Cardiac septum (tissue), 1 donor: ENCODE measurements at regions not wholly inside any gene's neighbourhood (a gene's known extent, or its start where the extent isn't known, plus 50 kb on each side); places are given as distances from the start of the nearest gene placed in this dataset.
"Not testable (repeated sequence)": the region's sequence is repeated elsewhere in the genome, so short reads cannot be mapped to it uniquely, and the experiment has no call there.

Experiments used
- DNase-seq: peaks from one replicate; pipeline ENCODE4 v3.0.0-alpha.2; 2020; ENCODE audit warnings: low spot score
- intact Hi-C: fragments of 100-400 bp; cut with DNase I; formaldehyde crosslinking; loops from one replicate; pipeline ENCODE4 v1.14.0; 2022
- donor health status: DM: no; HTN: no; CAD: no.

GRCh38 chr9:26789959-26790358 lies 102.6 kb downstream of the CAAP1 start:
- intact Hi-C loops = no loop called here
- DNase-seq = no peak

DNA sequence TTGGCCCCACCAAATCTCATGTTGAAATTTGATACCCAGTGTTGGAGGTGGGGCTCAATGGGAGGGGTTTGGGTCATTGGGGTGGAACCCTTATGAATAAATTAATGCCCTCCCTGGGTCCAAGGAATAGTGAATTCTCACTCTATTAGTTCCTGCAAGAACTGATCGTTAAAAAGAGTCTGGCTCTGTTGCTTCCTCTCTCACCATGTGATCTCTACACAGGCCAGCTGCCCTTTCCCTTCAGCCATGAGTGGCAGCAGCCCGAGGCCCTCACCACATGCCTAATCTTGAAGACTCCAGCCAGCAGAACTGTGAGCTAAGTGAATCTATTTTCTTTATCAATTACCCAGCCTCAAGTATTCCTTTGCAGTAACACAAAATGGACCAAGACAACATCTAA lies 106.0 kb downstream of the CAAP1 start:
- intact Hi-C loops = no loop called here
- no peak for DNase-seq

DNA sequence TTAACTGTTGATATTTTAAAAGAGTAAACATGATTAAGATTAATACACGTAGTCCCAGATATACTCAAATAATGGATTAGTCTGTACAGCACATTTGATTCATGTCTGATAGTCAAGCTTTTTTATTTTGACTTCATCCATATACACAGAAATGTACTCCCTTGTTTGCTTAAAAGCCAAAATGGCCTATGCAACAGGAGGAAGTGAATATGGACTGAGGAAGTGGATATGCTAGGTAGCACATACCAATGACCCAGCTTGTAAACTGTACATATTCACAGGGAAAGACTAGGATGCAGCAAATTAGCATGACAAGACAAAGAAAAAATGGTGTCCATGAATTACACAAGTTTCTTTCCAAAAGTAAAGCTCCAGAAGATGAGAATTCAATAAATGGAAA lies 109.7 kb downstream of the CAAP1 start:
- intact Hi-C loops = no loop called here
- no peak for DNase-seq

- intact Hi-C loops = no loop called here
- no peak for DNase-seq
Observed at GRCh38 chr9:26781906-26782305, 110.7 kb downstream of the CAAP1 start.

- intact Hi-C loops, DNase-seq: not testable (repeated sequence)
Observed at GRCh38 chr9:26780307-26780706, 112.3 kb downstream of the CAAP1 start.

DNA sequence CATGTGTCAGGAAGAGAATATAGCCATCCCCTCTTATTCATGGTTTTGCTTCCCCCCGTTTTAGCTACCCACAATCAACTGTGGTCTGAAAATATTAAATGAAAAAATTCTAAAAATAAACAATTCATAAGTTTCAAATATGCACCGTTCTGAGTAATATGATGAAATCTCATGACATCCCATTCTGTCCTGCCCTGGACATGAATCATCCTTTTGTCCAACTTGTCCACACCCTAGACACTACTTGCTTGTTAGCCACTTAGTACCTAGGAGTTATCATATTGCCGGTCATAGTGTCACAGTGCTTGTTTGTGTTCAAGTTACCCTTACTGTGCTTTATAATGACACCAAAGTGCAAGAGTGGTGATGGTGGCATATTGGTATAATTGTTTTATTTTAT lies 113.5 kb downstream of the CAAP1 start:
- DNase-seq = no peak
- intact Hi-C loops = no loop called here

GRCh38 chr9:26775391-26775790 lies 117.2 kb downstream of the CAAP1 start:
- intact Hi-C loops = no loop called here

DNA sequence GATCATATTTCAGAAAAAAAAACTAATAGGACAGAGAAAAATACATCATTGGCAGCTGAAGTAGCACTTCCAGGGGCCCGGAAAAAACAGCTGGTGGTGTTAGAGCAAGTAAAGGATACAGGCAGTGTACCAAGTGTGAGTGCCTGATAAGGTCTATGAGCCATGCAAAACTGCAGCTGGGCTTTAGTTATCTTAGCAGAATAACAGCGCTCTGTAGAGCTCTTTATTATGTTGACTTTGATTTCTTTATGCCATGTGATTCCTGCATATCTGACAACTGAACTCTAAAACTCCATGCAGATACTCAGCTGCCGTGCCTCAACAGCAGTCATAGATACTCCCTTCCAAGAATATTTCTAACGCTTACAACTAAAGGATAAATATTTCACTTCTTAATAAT lies 119.5 kb downstream of the CAAP1 start:
- intact Hi-C loops = no loop called here

More at GRCh38 chr9:26775391-26775790, 117.2 kb downstream of the CAAP1 start:
- DNase-seq = no peak

DNA sequence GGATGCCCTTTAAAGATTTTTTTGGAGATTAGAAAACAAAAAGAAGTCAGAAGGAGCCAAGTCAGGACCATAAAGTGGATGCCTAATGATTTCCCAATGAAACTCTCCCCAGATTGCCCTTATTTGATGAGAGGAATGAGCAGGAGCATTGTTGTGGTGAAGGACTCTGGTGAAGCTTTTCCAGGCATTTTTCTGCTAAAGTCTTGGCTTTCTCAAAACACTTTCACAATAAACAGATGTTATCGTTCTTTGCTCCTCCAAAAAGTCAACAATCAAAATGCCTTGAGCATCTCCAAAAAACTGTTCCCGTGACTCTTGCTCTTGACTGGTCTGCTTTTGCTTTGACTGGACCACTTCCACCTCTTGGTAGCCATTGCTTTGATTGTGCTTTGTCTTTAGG lies 121.8 kb downstream of the CAAP1 start:
- intact Hi-C loops = no loop called here
- DNase-seq = no peak

More for the DNA sequence above, 119.5 kb downstream of the CAAP1 start:
- DNase-seq = no peak

- intact Hi-C loops = loop anchor here (10.0 kb wide), 1 partner anchor 87 kb away; no protein-coding TSS in a partner anchor
Observed at GRCh38 chr9:26768145-26768544, 124.5 kb downstream of the CAAP1 start.

DNA sequence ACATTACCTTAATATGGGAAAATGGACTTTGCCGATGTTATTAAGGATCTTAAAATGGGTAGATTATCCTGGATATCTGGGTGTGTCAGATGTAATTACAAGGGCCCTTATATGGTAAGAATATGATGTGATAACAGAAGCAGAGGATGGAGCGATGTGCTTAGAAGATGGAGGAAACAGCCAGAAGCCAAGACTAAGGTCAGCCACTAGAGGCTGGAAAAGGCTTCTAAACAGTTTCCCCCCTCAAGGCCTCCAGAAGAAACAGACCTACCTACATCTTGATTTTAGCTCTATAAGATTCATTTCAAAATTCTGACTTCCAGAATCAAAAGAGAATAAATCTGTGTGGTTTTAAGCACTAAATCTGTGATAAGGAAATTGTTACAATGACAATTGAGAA lies 131.9 kb downstream of the CAAP1 start:
- intact Hi-C loops = loop anchor here (10.0 kb wide), 1 partner anchor 94 kb away; no protein-coding TSS in a partner anchor
- DNase-seq = no peak

More at GRCh38 chr9:26768145-26768544, 124.5 kb downstream of the CAAP1 start:
- DNase-seq = no peak

DNA sequence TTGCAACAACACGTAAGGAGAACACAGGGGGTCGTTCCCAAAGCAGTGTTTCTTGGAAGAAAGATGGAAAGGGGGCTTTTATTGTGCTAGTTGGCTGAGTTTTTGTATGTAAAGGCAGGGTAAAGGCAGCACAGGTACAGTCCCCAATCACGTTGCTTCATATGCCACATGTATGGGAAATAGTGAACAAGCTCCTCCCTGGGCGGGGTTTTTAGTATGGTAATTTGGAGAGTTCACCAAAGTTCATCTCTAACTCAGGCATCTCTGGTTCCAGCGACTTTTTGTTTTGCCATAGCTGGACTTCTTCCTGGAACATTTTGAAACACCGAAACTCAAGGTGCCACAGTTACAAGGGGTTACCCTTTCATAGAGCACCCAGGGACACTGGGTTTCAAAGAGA lies 133.9 kb downstream of the CAAP1 start:
- intact Hi-C loops = no loop called here
- no peak for DNase-seq

GRCh38 chr9:26756881-26757280 lies 135.7 kb downstream of the CAAP1 start:
- intact Hi-C loops = no loop called here
- no peak for DNase-seq

DNA sequence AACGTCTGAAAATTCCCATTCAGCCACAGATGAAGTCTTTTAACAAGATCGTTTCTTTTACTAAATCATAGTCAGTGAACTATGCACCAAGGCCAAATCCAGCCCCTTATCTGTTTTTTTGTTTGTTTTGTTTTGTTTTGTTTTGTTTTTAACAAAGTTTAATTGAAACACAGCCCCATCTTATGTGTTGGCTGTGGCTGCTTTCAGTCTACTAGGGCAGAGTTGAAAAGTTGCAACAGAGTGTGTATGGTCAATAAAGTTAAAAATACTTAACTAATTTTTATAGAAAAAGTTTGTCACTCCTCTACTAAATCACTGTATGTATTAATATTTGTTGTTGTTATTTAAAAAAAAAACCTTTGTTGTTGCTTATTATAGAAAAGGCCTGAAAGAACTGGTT lies 137.1 kb downstream of the CAAP1 start:
- DNase-seq = no peak
- intact Hi-C loops = no loop called here

GRCh38 chr9:26754509-26755164 lies 138.0 kb downstream of the CAAP1 start:
- DNase-seq = no peak
- intact Hi-C loops = no loop called here

DNA sequence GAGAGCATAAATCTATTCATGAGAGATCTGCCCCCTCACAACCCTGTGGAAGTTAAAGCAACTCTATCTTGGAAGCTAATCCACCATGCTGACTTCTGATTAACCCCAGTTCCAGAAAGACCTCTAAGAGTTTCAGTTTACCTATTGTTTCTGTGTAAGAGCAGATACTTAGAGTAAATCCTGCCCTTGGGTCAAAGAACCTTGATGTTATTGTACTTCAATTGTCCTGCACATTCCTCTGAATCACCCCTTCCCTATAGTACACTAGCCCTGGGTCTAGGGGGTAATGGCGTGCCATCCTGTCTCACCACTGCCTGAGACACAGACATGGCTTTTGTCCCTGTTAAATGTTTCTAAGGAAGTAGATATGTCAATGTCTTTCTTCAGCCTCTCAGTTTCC lies 138.6 kb downstream of the CAAP1 start:
- intact Hi-C loops = no loop called here
- DNase-seq = no peak

GRCh38 chr9:26750162-26750561 lies 142.4 kb downstream of the CAAP1 start:
- no peak for DNase-seq
- intact Hi-C loops = no loop called here

GRCh38 chr9:26748449-26749058 lies 144.0 kb downstream of the CAAP1 start:
- intact Hi-C loops = no loop called here
- no peak for DNase-seq

- DNase-seq = no peak
- intact Hi-C loops = no loop called here
Observed at GRCh38 chr9:26747611-26748010, 145.0 kb downstream of the CAAP1 start.

DNA sequence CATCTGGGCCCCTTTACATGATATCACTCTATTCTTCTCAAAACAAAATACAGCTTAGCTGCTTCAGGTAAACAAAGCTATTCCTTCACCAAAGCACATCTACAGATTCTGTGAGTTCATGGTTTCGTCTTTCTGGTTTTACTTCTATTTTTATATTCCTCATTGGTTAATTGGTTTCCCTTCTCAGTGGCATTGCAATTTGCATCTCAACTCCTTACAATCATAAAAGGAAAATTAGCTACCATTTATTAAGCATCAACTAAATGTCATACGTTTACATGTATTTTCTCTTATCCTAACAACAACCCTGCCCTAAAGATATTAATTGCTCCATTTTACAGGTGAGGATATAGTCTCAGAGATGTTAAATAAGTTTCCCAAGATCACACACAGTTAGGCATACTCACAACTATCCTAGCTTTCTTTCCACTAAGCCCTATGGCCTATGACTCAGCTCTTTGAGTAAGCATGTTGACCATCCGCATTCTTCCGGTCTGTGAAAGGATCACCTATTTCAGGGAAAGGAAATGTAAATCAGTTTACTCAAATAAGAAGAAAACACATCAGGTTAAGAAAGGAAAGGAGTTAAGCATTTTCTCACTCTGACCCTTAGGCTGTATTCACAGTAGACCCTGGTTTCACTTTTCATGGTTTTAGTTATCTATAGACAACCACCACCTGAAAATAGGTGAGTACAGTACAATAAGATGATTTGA lies 146.1 kb downstream of the CAAP1 start:
- intact Hi-C loops = no loop called here
- DNase-seq = no peak

DNA sequence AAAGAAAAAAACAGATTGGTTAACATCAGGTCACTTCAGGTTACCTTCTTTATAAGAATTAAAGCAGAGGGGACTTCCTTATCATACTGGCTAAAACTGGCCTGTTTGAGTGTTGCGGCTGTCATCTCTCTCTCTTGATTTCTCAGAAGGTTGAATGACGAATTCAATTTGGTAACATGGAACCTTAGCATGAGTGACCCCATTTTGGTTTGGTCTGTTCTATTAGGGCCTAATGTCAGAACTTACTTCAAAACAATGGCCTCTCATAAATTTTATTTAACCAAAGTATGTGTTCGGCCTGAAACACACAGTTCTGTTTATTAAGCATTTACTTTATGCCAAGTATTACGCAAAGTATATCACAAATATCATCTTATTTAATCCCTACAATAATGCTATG lies 147.5 kb downstream of the CAAP1 start:
- intact Hi-C loops = loop anchor here (2.0 kb wide), 1 partner anchor 230 kb away; no protein-coding TSS in a partner anchor
- no peak for DNase-seq
